GM19023 (cell line): ENCODE measurements at regions not wholly inside any gene's neighbourhood (a gene's known extent, or its start where the extent isn't known, plus 50 kb on each side); places are given as distances from the start of the nearest gene placed in this dataset.
"Not testable (repeated sequence)": the region's sequence is repeated elsewhere in the genome, so short reads cannot be mapped to it uniquely, and the experiment has no call there.

Source experiments
- ATAC-seq: cut with Tn5 transposase; IDR thresholded peaks from one replicate; pipeline ENCODE4 v1.9.1; 2021; ENCODE audit warnings: mild to moderate bottlenecking, moderate library complexity; ENCODE audit not compliant: unreplicated experiment

DNA sequence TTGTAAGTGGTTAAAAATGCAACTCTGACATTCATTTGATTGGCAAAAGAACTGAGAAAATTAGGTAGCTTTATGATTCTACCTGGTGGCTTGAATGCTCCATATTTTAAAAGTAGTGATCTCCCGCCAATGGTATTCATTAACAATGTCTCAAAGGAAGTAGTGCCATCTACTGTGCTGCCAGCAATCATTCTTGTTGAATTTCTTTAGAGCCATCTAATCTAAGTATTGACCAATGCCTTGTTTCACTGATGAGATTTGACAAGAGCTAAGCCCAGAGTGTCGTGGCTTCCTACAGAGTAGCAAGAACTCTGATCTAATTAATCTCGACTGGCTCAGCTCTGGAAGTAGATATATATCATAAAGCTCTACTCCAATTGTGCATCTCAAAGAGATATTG is 696.7 kb downstream of the C6orf118 start:
- ATAC-seq, result no peak

DNA sequence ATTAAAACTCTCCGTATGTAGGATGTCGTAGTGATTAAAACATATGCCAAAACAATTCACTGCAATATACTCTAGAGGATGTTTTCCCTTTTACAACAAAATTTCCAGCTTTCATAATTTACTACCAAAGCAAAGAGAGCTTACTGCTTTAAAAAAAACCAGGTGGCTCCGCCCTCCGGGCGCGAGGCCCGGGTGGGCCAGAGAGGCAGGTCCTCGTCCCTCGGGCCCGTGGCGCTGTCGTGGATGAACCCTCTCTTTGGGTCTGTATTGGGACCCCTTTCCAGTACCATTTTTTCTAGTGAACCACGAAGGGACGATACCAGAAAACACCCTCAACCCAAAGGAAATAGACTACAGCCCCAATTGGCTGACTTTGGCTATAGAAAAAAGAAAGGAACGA is 698.5 kb downstream of the C6orf118 start:
- ATAC-seq, result not testable (repeated sequence)

DNA sequence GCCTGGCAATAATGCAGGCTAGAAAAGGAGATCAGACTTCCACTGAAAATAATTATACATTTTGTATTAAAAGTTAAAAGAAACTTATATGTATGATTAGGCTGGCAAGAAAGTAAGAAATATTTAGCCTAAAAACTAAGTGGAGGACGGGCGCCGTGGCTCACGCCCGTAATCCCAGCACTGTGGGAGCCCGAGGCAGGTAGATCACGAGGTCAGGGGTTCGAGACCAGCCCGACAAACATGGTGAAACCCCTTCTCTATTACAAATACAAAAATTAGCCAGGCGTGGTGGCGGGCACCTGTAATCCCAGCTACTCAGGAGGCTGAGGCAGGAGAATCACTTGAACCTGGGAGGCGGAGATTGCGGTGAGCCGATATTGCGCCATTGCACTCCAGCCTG is 707.0 kb downstream of the C6orf118 start:
- not testable (repeated sequence) for ATAC-seq

DNA sequence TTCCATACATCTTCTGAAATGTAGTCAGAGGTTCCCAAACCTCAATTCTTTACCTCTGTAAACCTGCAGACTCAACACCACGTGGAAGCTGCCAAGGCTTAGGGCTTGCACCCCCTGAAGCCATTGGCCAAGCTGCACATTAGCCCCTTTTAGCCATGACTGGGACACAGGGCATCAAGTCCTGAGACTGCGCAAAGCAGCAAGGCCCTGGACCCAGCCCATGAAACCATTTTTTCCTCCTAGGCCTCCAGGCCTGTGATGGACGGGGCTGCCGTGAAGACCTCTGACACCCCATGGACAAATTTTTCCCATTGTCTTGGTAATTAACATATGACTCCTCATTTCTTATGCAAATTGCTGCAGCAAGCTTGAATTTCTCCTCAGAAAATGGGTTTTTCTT is 727.8 kb downstream of the C6orf118 start:
- no peak for ATAC-seq

DNA sequence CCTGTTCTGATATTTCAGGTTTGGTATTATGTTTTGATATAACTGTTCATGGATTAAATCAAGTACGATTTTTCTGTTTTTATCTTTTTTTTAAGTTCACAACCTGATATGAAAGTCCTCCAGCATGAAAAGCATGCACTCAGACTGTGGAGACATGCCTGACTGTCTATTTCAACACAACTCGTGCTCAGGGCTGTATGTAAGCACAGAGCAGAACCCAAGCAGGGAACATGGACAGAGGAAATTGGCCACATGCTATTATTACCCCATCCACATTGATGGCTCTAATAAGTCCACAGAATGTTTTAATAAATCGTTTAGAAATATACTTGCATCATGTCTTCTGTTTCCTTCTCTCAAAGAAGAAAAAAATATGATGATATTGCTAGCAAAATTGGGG is 730.4 kb downstream of the C6orf118 start:
- no peak for ATAC-seq

DNA sequence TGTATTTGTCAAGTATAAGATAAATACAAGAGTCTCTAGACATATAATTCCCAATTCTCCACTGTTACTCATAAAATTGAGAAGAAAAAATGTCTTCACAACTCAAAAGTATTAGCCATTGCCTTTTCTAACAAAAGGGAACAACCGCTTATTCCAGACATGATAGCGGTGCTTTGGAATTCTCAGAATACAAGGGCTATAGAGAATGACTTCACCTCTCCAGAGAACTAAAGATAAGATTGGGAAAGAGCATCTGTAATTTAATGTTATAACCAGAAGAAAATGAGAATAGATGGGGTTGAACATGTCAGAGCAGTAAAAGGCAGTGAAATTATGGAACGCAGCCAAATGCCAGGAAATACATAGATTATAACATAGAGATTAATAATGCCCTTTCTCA is 730.8 kb downstream of the C6orf118 start:
- no peak for ATAC-seq

DNA sequence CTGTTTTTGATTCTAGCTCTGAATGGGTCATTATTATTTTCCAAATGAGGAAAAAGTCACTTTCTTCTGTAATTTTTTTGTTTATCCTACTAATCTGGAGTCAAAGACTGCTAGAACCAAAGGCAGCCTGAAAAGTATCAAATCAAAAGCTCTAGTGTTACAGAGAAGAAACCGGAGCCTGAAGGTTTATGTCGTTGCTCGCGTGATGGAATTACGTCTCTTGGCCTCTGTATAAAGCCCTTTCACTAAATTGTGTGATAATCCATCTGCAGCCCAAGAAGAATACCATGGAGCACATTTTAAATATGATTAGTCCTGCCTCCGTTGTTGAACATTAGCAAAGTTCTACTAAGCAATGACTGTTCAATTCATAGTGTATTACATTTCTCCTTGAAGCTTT is 738.6 kb downstream of the C6orf118 start:
- ATAC-seq, result no peak

DNA sequence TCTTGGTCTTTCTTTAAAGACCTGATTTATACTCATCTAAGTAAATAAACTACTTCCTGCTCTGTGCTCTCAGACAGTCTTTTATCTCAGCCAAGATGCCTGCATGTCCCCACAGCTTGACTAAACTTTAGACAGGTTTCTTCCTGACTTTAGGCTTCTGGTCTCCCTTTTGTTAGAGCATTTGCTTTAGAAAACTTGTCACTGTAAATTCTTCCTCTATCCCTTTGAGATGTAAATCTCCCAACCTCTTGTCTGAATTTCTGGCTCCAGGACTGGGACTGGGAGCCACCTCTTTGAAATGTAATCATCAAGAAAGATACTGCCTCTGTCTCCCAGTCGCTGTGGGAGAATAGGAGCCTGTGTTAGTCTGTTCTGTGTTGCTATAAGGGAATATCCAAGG is 739.9 kb downstream of the C6orf118 start:
- ATAC-seq, result no peak

DNA sequence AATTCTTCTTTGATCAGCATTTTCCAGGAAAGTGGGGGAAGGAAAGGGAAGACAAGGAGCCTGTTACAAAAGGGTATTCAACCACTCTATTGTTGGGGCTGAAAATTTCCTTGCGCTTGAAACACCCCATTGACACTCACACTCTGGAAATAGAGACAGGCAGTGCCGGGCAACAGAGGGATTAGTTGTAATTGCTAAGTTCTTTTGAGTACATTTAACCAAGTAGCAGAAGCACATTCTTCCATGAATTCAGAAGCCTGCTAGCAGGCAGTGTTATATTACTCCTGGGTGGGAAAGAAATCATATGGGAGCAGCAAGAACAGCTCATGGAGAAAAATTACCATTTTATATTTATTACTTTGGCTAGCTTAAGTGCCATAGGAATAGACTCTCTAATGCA is 745.5 kb downstream of the C6orf118 start:
- no peak for ATAC-seq

DNA sequence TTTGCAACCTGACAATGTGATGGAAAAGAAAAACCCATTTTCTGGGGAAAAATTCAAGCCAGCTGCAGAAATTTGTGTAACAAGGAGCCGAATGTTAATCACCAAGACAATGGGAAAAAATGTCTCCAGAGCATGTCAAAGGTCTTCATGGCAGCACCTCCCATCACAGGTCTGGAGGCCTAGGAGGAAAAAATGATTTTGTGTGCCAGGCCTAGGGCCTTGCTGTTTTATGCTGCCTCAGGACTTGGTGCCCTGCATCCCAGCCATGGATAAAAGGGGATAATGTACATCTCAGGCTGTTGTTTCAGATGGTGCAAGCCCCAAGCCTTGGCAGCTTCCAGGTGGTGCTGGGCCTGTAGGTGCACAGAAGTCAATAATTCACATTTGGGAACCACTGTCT is 747.7 kb downstream of the C6orf118 start:
- ATAC-seq, result no peak

DNA sequence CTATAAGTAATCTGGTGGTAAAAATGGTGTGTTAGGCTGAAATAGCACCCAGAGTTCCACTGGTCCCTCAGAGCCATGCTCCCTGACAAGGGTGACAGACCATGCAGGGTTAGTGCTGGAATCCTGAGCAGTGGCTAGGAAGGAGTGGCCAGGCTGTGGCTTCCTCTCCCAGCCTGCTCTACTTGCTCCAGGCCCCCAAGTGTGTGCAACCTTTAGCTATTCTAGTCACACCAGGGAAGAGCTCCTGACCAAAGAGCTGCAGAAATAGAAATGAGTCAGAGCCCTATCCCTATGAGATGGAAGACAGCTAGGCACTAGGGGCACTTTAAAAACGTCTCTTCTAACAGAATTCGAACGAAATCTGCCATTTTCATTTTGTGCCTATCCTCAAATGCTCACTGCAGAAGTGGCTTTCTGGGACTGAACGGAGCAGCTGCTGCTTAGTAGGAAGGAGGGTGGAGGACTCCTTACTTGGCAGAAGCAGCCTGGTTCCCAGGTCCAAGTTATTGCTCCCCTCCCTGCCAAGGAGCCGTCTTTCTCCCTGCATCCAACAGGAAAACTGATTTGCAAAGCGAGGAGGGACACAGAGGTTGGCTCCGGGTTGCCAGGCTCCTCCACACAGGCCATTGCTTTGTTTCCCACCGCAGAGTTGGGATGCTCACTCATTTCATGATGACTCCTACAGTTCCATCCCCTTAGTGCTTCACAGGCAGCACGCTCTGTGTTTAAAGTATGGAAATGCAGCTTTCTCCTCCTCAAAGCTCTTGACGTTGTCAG is 754.5 kb downstream of the C6orf118 start:
- no peak for ATAC-seq

DNA sequence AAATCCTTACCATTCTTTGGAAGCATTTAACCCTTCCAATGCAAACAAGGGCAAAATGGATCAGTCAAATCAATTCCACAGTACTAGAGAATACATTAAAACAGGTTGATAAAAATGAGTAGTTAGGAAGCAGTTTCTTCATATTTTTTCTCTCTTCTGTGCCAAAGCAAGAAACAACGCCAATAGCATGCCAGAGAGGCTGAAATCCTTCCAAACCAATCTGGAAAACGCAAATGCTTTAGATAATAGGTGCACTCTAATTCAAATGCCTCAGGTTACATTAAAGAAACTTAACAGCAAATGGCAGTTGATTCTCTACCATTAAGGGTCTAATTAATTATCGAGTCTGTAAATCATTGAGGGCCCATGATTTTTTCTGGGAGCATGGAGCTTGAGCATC is 755.2 kb downstream of the C6orf118 start:
- ATAC-seq, result no peak

DNA sequence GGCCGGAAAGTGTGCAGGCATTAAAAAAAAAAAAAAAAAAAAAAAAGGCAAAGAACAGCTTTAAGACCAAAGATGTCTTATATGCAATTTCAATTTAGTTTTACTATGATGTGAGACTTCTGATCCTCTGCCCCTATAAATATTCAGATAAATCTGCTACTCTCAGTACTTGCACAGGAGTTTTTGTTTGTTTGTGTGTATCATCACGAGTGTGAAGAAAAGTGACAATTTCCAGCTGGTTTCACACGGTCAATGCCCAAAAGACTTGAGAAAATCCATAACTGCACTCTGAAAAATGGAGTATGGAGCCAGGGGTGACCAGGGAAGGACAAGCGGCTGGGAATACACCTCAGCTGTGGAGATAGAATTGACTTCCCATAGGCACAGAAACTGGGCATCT is 757.7 kb downstream of the C6orf118 start:
- no peak for ATAC-seq

DNA sequence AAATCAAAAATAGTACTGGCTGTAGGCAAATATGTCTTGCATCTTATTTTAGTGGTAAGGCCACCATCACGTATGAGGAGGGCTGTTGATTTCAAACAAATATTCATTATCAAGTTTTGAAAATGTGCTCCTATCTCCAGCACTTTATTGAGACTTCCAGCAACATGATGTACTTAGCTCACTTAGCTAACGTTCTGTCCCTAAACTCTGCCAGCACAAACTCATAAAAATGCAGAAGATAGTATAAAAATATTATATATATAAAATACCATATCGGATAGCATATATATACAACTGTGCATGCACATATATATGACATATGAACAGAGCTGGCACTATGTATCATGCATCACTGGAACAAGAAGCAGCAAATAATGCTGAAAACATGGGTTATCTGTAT is 762.3 kb downstream of the C6orf118 start:
- ATAC-seq, result no peak

DNA sequence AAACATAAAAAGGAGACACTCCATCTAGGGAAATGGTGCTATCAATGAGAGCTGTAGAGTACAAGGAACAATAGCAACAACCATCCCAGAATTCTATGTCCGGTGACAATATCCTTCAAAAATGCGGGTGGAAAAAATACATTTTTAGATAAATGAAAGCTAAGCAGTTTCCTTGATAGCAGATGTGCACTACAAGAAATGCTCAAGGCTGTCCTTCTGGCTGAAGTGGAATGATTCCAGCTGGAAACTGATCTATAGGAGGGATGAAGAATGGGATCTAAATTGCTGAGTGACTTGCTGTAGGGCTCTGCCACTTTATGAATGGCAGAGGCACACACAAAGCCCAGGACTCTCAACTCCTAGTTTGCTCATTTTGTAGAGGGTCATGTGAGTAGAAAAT is 763.1 kb downstream of the C6orf118 start:
- no peak for ATAC-seq

DNA sequence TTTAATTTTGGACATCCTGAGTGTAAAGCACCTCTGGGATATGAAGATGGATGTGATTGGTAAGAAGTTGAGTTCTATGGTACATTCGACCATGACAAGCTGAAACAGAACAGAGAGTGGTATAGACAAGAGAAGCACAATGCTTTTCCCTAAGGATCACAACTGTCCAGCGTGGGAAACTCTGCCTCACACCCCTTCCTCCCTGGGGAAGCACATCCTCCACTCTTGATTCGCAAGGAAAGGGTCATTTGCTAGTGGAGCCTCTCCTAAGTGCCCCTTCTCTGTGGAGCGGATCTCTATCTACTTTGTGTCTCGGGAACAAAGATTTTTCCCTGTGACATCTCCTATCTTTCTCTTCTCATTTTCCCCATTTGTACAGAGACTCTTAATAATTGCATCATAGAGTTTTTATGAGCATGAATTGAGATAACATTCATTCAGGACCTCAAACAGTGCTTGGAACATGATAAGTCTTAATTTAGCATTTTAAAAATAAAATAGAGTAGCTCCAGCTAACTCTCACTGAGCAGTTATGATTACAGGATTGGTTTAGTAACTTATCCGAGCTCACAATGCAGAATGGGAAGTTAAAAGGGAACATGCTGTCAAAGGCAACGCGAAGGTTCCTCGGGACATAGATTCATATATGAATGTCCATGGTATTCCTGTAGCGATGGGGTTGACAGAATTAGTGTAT is 775.2 kb downstream of the C6orf118 start:
- no peak for ATAC-seq

DNA sequence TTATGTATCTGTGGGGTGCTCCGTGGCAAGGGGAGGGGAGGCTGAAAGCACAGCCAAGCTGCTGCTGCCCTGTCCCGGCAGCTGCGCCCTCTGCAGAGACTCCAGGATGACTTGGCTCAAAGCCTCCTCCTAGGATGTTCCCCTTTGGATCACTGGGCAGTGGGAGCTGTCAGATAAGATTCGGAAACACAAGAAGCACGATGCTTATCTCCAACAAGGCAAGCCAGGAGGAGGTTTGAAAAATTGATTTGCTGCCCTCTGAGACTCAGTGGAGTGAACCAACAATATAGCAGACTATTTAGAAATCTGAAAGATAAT is 776.4 kb downstream of the C6orf118 start:
- no peak for ATAC-seq

DNA sequence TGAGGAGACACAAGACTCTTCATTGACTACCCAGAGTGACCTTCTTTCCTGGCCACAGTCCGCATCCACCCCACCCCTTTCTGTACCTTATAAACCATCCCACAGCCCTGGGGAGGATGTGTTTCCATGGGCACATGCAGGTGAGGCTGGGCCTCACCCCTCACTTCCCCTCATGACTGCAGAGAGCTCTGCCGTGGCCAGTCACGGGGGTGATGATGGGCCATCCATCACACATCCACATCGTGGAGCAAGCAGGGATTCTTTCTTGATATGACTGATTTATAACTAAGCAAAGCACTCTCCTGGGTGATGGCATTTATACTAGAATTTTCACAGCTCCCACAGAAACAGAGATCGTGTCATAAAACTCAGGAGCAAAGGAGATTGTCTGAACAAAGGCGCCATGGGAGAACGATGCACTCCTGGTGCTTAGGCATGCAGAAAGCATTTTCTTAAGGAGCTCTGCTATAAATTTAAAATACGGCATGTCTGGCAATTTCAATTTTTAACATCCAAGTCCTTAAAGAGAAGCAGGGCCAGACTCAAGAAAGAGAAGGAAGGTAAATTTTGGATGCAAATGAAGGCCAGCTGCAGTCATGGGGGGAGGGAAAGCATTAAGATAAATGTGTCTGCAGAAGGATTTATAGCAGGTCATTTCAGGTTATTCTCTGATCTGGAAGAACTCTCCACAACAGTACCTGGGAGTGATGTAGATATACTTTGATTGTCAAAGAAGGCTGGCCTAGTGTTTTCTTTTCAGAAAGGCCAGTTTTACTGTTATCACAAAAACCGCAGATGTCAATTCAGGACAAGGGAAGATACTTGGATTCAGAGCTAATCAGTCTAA is 777.0 kb downstream of the C6orf118 start:
- no peak for ATAC-seq

DNA sequence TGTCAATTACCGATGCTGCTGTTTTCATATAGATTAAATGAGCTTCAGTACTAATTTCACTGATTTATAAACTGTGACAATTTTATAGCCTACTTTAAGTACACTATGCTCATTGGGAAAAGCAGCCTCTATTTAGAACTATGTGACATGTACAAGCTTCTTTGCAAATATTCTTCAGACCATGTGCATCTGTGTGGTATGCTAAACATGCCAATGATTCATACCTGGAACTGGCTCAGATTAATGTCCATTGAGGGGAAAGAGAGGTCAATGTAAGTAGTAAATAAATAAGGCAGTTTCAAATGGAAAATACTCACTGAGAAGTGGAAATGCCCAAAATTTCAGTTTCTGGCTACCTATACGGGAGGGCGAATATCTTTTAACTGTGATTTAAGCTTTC is 777.7 kb downstream of the C6orf118 start:
- no peak for ATAC-seq

DNA sequence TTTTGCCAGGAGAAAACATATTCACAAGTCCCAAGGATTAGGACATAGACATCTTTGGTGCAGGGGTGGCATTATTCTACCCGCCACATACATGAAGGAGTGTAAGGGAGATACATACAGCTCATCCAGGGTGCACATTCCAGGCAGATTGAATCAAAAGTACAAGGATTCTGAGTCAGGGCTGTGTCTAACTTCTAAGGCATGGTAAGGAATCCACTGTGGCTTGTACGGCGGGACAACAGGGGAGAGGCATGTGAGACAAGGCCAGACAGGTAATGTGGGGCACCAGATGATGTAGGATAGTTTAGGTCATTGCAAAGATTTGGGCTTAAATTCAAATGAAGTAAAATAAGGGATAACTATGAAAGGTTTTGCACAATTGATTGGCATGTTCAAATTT is 780.9 kb downstream of the C6orf118 start:
- ATAC-seq, result no peak

DNA sequence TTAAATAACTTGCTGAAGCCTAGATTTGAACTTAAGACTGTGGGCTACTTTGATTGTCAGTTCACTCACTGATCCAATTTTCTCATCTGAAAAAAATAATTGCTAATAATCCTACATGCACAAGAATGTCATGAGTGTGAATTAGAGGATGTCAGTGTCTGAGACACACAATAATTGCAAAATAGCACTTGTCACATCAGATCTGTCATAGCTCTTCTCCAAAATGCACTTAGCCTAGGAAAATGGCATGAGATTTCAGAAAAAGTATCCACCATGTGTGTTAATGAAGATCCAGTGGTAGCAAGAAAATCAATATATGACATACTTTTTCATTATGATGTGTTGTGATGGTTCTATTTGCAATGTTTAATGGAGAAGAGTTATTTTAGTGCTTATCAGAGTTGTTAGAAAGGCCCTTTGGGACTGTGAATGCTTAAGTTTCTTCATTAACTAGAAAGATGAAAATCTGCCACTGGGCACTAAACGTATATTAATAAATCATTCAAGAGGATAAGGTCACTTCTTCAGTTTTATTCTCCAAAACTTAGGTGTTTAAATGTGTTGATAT is 786.2 kb downstream of the C6orf118 start:
- ATAC-seq, result no peak

DNA sequence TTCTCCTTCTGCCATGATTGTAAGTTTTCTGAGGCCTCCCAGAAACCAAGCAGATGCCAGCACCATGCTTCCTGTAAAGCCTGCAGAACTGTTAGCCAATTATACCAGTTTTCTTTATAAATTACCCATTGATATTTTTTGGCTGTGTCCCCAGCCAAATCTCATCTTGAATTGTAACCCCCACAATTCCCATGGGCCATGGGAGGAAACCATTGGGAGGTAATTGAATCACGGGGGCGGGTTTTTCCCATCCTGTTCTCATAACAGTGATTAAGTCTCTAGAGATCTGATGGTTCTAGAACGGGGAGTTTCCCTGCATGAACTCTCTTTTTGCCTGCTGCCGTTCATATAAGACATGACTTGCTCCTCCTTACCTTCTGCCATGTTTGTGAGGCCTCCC is 788.5 kb downstream of the C6orf118 start:
- no peak for ATAC-seq
